PC-3 (cell line): ENCODE measurements at regions not wholly inside any gene's neighbourhood (a gene's known extent, or its start where the extent isn't known, plus 50 kb on each side); places are given as distances from the start of the nearest gene placed in this dataset.

Experiments
- EZH2 ChIP-seq: fragments of 300-600 bp; sonication (generic); IDR thresholded peaks from one replicate; pipeline ENCODE4 v1.6.1; 2017; ENCODE audit warnings: antibody characterized with exemption, mild to moderate bottlenecking, low read length; ENCODE audit not compliant: unreplicated experiment
- TF ChIP-seq, protein P1 (sequence below): fragments of 300-600 bp; sonication (generic); conservative IDR thresholded peaks from 2 replicates; pipeline ENCODE4 v1.5.1; 2017; ENCODE audit warnings: antibody characterized with exemption, low read depth, mild to moderate bottlenecking, low read length

- TF ChIP-seq, protein P1, sequence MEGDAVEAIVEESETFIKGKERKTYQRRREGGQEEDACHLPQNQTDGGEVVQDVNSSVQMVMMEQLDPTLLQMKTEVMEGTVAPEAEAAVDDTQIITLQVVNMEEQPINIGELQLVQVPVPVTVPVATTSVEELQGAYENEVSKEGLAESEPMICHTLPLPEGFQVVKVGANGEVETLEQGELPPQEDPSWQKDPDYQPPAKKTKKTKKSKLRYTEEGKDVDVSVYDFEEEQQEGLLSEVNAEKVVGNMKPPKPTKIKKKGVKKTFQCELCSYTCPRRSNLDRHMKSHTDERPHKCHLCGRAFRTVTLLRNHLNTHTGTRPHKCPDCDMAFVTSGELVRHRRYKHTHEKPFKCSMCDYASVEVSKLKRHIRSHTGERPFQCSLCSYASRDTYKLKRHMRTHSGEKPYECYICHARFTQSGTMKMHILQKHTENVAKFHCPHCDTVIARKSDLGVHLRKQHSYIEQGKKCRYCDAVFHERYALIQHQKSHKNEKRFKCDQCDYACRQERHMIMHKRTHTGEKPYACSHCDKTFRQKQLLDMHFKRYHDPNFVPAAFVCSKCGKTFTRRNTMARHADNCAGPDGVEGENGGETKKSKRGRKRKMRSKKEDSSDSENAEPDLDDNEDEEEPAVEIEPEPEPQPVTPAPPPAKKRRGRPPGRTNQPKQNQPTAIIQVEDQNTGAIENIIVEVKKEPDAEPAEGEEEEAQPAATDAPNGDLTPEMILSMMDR = no peak
- TF ChIP-seq EZH2 = no peak
These were observed 1862.4 kb upstream of the RAG2 start for GRCh38 chr11:38460429-38460828.
